CD4-positive, CD25-positive, alpha-beta regulatory T cell (primary cell): ENCODE measurements at regions not wholly inside any gene's neighbourhood (a gene's known extent, or its start where the extent isn't known, plus 50 kb on each side); places are given as distances from the start of the nearest gene placed in this dataset.

Source experiments
- ATAC-seq, 2 donors: fragments of 150-1000 bp; cut with Tn5 transposase; one replicate each; pipeline ENCODE4 v1.10.0; 2021; ENCODE audit warnings: low read depth in 2 of 2, moderate number of reproducible peaks in 2 of 2, moderate library complexity in 1 of 2
- DNase-seq, 3 donors: peaks; one replicate each; pipeline versions ENCODE4 v3.0.0 to v3.0.0-alpha.2; 2012 to 2022; ENCODE audit warnings: mixed read lengths in 1 of 3
- H3K27ac ChIP-seq: one replicate; pipeline ENCODE4 v1.7.0; 2013; ENCODE audit warnings: mild to moderate bottlenecking, low read length; ENCODE audit not compliant: insufficient read depth, poor library complexity, severe bottlenecking
- H3K27me3 ChIP-seq: one replicate; pipeline ENCODE4 v1.7.0; 2013; ENCODE audit warnings: low read length; ENCODE audit not compliant: control insufficient read depth, insufficient read depth
- H3K36me3 ChIP-seq: one replicate; pipeline ENCODE4 v1.7.0; 2013; ENCODE audit warnings: mild to moderate bottlenecking, low read length, moderate library complexity; ENCODE audit not compliant: control insufficient read depth, insufficient read depth
- H3K4me1 ChIP-seq: 2 replicates; pipeline ENCODE4 v1.7.0; 2013; ENCODE audit warnings: mild to moderate bottlenecking, low read length; ENCODE audit not compliant: insufficient read depth, control insufficient read depth, poor library complexity, severe bottlenecking
- H3K4me3 ChIP-seq: one replicate; pipeline ENCODE4 v1.7.0; 2013; ENCODE audit warnings: low read depth, mild to moderate bottlenecking, low read length, moderate library complexity
- H3K9me3 ChIP-seq, 2 experiments: 1 replicate in 1 of 2; 2 replicates in 1 of 2; pipeline ENCODE4 v1.7.0; 2013; ENCODE audit warnings: low read length in 2 of 2, mild to moderate bottlenecking in 1 of 2, moderate library complexity in 1 of 2; ENCODE audit not compliant: control insufficient read depth in 2 of 2
- H3K27ac Mint-ChIP-seq, 3 donors: one replicate each; pipeline ENCODE4 v1.8.0; 2020 to 2022; ENCODE audit warnings: mild to moderate bottlenecking in 3 of 3, mixed read lengths in 3 of 3, moderate library complexity in 2 of 3
- H3K27me3 Mint-ChIP-seq: one replicate; pipeline ENCODE4 v1.8.0; 2022; ENCODE audit warnings: mild to moderate bottlenecking, mixed read lengths
- H3K36me3 Mint-ChIP-seq: one replicate; pipeline ENCODE4 v1.8.0; 2020; ENCODE audit warnings: mixed read lengths
- H3K4me1 Mint-ChIP-seq, 4 donors: one replicate each; pipeline ENCODE4 v1.8.0; 2020 to 2022; ENCODE audit warnings: mixed read lengths in 4 of 4, mild to moderate bottlenecking in 1 of 4
- H3K4me3 Mint-ChIP-seq, 4 donors: one replicate each; pipeline ENCODE4 v1.8.0; 2020 to 2022; ENCODE audit warnings: mild to moderate bottlenecking in 4 of 4, mixed read lengths in 4 of 4, moderate library complexity in 3 of 4
- H3K9me3 Mint-ChIP-seq, 7 donors: one replicate each; pipeline ENCODE4 v1.8.0; 2020 to 2022; ENCODE audit warnings: mixed read lengths in 7 of 7, mild to moderate bottlenecking in 3 of 7, moderate library complexity in 2 of 7

DNA sequence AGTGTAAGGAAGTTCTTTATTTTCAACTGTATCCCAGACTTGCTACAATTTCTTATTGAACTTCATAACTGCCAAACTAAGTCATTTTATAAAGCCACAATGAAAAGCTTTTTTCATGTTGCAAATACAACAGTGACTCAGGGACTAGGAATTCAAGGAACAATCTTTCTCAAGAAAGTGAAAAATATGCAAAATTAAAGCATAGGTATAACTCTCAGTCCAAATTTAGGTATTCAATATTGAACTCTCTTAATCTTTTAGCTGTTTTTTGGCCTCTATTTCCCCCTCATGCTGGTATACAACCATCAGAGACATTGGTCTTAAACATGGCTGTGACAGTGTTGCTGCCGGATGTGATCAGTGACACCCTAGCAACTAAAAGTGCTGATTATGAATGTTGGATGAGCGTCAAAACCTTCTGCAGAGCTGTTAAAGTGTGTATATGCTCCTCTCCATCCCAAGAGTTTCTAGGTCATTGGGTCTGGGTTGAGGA lies 476.9 kb downstream of the ZNF385D start:
- H3K9me3 Mint-ChIP-seq, result peaks cover 0 to 13% (median 3%) of the 10 kb centered on the region in 7 donors
- peaks cover 0 to 1% of the 10 kb centered on the region in 2 experiments for H3K9me3 ChIP-seq
- ATAC-seq (no peak), DNase-seq (no peak)
- peaks cover 0 to 7% (median 0%) of the 10 kb centered on the region in 4 donors for H3K4me1 Mint-ChIP-seq
- H3K27ac Mint-ChIP-seq, result no peak overlapping the region
- H3K27me3 ChIP-seq, result no peaks in the 10 kb centered on the region
- no peak overlapping the region for H3K4me3 ChIP-seq
- H3K4me1 ChIP-seq, result no peaks in the 10 kb centered on the region
- no peaks in the 10 kb centered on the region for H3K36me3 Mint-ChIP-seq
- H3K4me3 Mint-ChIP-seq, result no peak overlapping the region
- no peak overlapping the region for H3K27ac ChIP-seq
- H3K36me3 ChIP-seq, result no peaks in the 10 kb centered on the region
- H3K27me3 Mint-ChIP-seq, result no peaks in the 10 kb centered on the region

DNA sequence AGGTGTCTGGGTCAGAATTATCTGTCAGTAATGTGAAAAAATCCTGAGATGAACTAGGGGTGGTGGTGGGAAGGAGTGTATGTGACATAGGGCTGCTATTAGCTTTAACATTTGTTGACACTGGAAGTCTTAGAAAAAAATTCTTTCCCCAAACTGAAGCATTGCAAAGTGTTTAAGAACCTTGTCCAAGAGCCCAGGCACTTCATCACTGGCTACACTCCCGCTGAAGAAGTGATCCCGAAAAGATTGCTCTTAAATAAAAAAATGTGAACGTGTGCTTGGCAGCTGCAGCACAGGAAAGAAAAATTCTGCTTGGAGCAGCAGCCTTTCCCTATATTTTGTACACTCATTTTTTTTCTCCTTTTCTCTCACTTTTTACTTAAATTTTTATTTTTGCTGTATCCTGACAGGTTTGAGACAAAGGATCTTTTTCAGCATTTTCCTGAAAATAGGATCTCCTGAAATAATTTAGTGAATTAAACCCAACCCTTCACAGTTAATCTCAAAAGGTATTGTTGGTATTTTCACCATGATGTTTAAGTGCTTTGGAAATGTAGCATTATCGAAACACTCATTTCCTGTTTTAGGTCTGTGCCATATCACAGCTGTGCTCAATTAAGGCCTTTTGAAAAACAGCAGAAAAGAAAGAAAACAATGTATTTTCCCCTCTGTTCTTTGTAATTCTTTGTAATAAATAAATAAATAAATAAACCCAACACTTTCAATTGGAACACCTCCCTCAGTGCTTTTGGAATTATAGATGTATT lies 477.6 kb downstream of the ZNF385D start:
- H3K27ac ChIP-seq, result no peak overlapping the region
- H3K4me1 ChIP-seq, result no peaks in the 10 kb centered on the region
- no peak overlapping the region for H3K4me3 Mint-ChIP-seq
- H3K36me3 Mint-ChIP-seq, result no peaks in the 10 kb centered on the region
- H3K27me3 ChIP-seq, result no peaks in the 10 kb centered on the region
- DNase-seq (no peak), ATAC-seq (no peak)
- H3K4me1 Mint-ChIP-seq, result peaks cover 0 to 7% (median 0%) of the 10 kb centered on the region in 4 donors
- no peak overlapping the region for H3K4me3 ChIP-seq
- H3K9me3 ChIP-seq, result peaks cover 0 to 1% of the 10 kb centered on the region in 2 experiments
- no peaks in the 10 kb centered on the region for H3K36me3 ChIP-seq
- no peak overlapping the region for H3K27ac Mint-ChIP-seq
- H3K27me3 Mint-ChIP-seq, result no peaks in the 10 kb centered on the region
- H3K9me3 Mint-ChIP-seq, result peaks cover 0 to 13% (median 4%) of the 10 kb centered on the region in 7 donors

DNA sequence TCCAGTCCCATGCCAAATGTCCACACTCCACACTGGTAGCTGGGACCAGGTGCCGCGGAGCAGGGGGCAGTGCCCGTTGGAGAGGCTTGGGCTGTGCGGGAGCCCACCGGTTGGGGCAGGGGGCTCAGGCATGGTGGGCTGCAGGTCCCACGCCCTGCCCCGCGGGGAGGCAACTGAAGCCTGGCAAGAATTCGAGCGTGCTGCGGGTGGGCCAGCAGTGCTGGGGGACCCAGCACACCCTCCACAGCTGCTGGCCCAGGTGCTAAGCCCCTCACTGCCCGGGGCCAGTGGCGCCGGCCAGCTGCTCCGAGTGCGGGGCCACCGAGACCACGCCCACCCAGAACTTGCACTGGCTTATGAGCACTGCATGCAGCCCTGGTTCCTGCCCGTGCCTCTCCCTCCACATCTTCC lies 479.4 kb downstream of the ZNF385D start:
- peaks cover 0 to 17% (median 8%) of the 10 kb centered on the region in 7 donors for H3K9me3 Mint-ChIP-seq
- no peaks in the 10 kb centered on the region for H3K36me3 ChIP-seq
- H3K36me3 Mint-ChIP-seq, result no peaks in the 10 kb centered on the region
- no peak overlapping the region for H3K4me3 ChIP-seq
- no peaks in the 10 kb centered on the region for H3K27me3 ChIP-seq
- no peak overlapping the region for H3K27ac ChIP-seq
- H3K4me3 Mint-ChIP-seq, result no peak overlapping the region
- ATAC-seq (no peak), DNase-seq (no peak)
- peaks cover 0 to 7% (median 0%) of the 10 kb centered on the region in 4 donors for H3K4me1 Mint-ChIP-seq
- H3K4me1 ChIP-seq, result no peaks in the 10 kb centered on the region
- peaks cover 0 to 1% of the 10 kb centered on the region in 2 experiments for H3K9me3 ChIP-seq
- H3K27me3 Mint-ChIP-seq, result no peaks in the 10 kb centered on the region
- H3K27ac Mint-ChIP-seq, result no peak overlapping the region

DNA sequence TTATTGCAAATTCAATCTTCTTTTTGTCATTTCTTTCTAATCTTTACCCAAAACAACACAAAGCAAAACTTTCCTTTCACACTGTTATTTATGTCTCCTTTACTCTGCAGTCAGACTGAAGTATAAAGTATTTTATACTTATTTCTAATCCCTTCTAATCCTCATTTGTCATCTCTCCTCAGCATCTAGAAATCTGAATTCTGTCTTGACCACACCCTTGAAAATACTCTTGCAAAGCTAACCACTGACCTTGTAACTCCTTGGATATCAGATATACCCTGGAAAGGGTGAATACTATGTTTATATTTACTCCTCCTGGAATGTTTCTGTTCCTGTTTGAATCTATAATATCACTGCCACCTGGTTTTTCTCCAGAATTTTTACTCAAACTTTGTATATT lies 481.1 kb downstream of the ZNF385D start:
- Mint-ChIP-seq H3K27ac (no peak overlapping the region), H3K4me1 (peaks cover 0 to 7% (median 0%) of the 10 kb centered on the region in 4 donors), H3K36me3 (no peaks in the 10 kb centered on the region), H3K27me3 (no peaks in the 10 kb centered on the region), H3K9me3 (peaks cover 0 to 19% (median 7%) of the 10 kb centered on the region in 7 donors), H3K4me3 (no peak overlapping the region)
- no peak overlapping the region for H3K27ac ChIP-seq
- peaks cover 0 to 1% of the 10 kb centered on the region in 2 experiments for H3K9me3 ChIP-seq
- H3K27me3 ChIP-seq, result no peaks in the 10 kb centered on the region
- H3K4me1 ChIP-seq, result no peaks in the 10 kb centered on the region
- no peak for ATAC-seq
- DNase-seq, result no peak
- H3K36me3 ChIP-seq, result no peaks in the 10 kb centered on the region
- no peak overlapping the region for H3K4me3 ChIP-seq

DNA sequence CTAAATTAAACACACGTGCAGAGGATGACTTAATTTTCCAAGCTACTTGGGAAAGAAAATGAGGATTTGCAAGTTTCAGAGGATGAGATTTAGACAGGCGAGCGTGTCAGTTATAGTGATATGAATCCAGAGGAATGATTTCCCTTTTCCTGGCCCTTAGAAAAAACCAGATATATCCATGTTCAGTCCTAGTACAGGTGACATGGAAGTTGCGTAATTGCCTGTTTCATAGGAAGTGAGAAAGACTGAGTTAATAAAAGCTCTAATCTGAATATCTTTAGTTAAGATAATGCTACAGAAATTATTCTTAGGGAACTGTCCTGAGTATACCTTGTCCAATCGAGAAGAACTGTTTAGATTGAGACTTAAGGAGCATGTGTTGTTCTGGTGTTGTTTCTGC lies 490.5 kb downstream of the ZNF385D start:
- no peak overlapping the region for H3K4me3 ChIP-seq
- H3K27ac ChIP-seq, result no peak overlapping the region
- ATAC-seq, result no peak
- Mint-ChIP-seq H3K27ac (no peak overlapping the region), H3K36me3 (no peaks in the 10 kb centered on the region), H3K4me1 (no peaks in the 10 kb centered on the region), H3K27me3 (no peaks in the 10 kb centered on the region), H3K4me3 (no peak overlapping the region), H3K9me3 (peaks cover 2 to 26% (median 9%) of the 10 kb centered on the region in 7 donors)
- H3K4me1 ChIP-seq, result no peaks in the 10 kb centered on the region
- DNase-seq, result no peak
- H3K27me3 ChIP-seq, result no peaks in the 10 kb centered on the region
- peaks cover 0 to 2% of the 10 kb centered on the region in 2 experiments for H3K9me3 ChIP-seq
- H3K36me3 ChIP-seq, result no peaks in the 10 kb centered on the region

DNA sequence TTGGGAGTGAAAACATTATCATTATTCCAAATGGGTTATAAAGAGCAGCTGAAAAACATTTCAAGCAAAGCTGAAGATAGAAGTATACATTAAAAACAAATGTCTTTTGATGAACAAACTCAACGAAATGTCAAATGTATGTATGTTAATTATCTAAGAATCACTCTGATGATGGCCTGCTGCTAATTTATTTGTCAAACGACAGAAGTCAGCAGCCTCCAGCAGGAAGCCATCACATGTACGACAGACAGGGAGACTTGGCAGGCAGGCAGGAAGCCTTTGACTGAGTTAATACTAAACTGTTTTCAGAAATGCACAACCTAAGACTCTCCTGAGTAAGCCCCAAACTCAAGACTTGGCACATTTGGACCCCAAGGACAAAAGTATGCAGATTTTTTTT lies 491.1 kb downstream of the ZNF385D start:
- Mint-ChIP-seq H3K36me3 (no peaks in the 10 kb centered on the region), H3K4me3 (no peak overlapping the region), H3K27ac (no peak overlapping the region), H3K27me3 (no peaks in the 10 kb centered on the region), H3K9me3 (peaks cover 2 to 24% (median 11%) of the 10 kb centered on the region in 7 donors), H3K4me1 (no peaks in the 10 kb centered on the region)
- Histone ChIP-seq H3K27me3 (no peaks in the 10 kb centered on the region), H3K9me3 (peaks cover 0 to 2% of the 10 kb centered on the region in 2 experiments), H3K36me3 (no peaks in the 10 kb centered on the region), H3K4me3 (no peak overlapping the region), H3K27ac (no peak overlapping the region), H3K4me1 (no peaks in the 10 kb centered on the region)
- ATAC-seq (no peak), DNase-seq (no peak)

DNA sequence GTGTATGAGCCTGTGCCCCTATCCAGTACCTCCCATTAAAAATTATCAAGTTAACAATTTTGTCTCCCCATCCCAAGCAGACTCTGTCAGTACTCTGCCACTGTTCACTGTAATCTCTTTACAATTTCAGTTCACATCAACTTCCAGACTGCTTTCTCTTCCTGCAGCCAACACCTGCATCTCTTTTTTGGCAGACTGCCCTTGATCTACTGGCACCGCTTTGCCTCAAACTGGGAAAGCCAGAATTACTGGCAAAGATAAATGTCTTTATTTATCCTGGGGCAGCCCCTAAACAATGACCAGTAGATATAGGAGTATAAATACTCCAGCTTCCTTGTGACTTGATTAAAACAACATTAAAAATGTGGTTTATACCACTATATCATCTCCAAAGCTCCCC lies 494.1 kb downstream of the ZNF385D start:
- no peaks in the 10 kb centered on the region for H3K36me3 Mint-ChIP-seq

DNA sequence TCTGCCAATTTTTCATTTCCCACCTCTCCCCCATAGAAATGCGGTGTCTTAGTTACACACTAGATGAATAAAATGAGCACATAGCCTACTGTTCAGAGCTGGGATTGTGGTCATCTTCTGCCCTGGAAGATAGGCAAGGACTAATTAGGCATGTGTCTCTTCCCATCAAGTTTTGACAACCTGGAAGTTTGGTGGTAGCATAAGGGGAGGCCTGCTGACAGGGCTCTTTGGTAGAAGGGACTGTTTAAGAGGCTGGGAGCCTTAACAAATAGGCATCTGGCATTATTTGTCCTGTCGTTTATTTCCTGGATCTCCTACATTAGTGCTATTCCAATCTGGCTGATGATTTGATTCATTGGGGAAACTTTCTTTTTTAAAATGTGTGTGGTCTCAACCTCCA lies 512.3 kb downstream of the ZNF385D start:
- peaks cover 2 to 33% (median 5%) of the 10 kb centered on the region in 7 donors for H3K9me3 Mint-ChIP-seq
- Histone ChIP-seq H3K36me3 (no peaks in the 10 kb centered on the region), H3K27me3 (no peaks in the 10 kb centered on the region), H3K4me3 (no peak overlapping the region), H3K27ac (no peak overlapping the region), H3K4me1 (no peaks in the 10 kb centered on the region), H3K9me3 (peaks cover 0 to 4% of the 10 kb centered on the region in 2 experiments)
- ATAC-seq (no peak), DNase-seq (no peak)
- no peak overlapping the region for H3K4me3 Mint-ChIP-seq
- no peaks in the 10 kb centered on the region for H3K4me1 Mint-ChIP-seq
- H3K36me3 Mint-ChIP-seq, result no peaks in the 10 kb centered on the region
- H3K27ac Mint-ChIP-seq, result no peak overlapping the region
- no peaks in the 10 kb centered on the region for H3K27me3 Mint-ChIP-seq

More for the DNA sequence above, 494.1 kb downstream of the ZNF385D start:
- H3K9me3 Mint-ChIP-seq, result peaks cover 2 to 19% (median 7%) of the 10 kb centered on the region in 7 donors
- no peaks in the 10 kb centered on the region for H3K27me3 ChIP-seq
- H3K27ac Mint-ChIP-seq, result no peak overlapping the region
- H3K4me1 Mint-ChIP-seq, result no peaks in the 10 kb centered on the region
- H3K4me3 Mint-ChIP-seq, result no peak overlapping the region
- no peak overlapping the region for H3K27ac ChIP-seq
- no peaks in the 10 kb centered on the region for H3K27me3 Mint-ChIP-seq
- ATAC-seq (no peak), DNase-seq (no peak)
- no peaks in the 10 kb centered on the region for H3K36me3 ChIP-seq
- H3K9me3 ChIP-seq, result peaks cover 0 to 1% of the 10 kb centered on the region in 2 experiments
- H3K4me3 ChIP-seq, result no peak overlapping the region
- H3K4me1 ChIP-seq, result no peaks in the 10 kb centered on the region
